ENCODE measurements at regions not wholly inside any gene's neighbourhood (a gene's known extent, or its start where the extent isn't known, plus 50 kb on each side); places are given as distances from the start of the nearest gene placed in this dataset.

- no peak for DNase-seq (ENCODE audit: low read depth, low spot score)
- no peaks in the 10 kb centered on the region for H3K4me1 ChIP-seq (ENCODE audit: control insufficient read depth, insufficient read depth, low read length)
- no peaks in the 10 kb centered on the region for H3K36me3 ChIP-seq (ENCODE audit: control insufficient read depth, insufficient read depth, low read length)
- no CpG with 5 or more reads among the region's 6 CpGs for WGBS (ENCODE audit: insufficient coverage, insufficient read length)
- H3K27me3 ChIP-seq (ENCODE audit: control insufficient read depth, insufficient read depth, low read length), result no peaks in the 10 kb centered on the region
- H3K9me3 ChIP-seq (ENCODE audit: control insufficient read depth, insufficient read depth, low read length), result peaks cover 61% of the 10 kb centered on the region
- H3K4me3 ChIP-seq (ENCODE audit: low read length), result no peak overlapping the region; the same call in 1 of the 2 replicates
- no peak overlapping the region for H3K27ac ChIP-seq (ENCODE audit: low read length)
These were observed 106.6 kb upstream of the ACTRT2 start for GRCh38 chr1:2914702-2915101.

GRCh38 chr1:2916153-2916552 lies 105.1 kb upstream of the ACTRT2 start:
- H3K27ac ChIP-seq (ENCODE audit: low read length), result no peak overlapping the region
- DNase-seq (ENCODE audit: low read depth, low spot score), result no peak
- no CpG with 5 or more reads among the region's 3 CpGs for WGBS (ENCODE audit: insufficient coverage, insufficient read length)
- H3K9me3 ChIP-seq (ENCODE audit: control insufficient read depth, insufficient read depth, low read length), result peaks cover 55% of the 10 kb centered on the region
- H3K4me3 ChIP-seq (ENCODE audit: low read length), result no peak overlapping the region
- no peaks in the 10 kb centered on the region for H3K4me1 ChIP-seq (ENCODE audit: control insufficient read depth, insufficient read depth, low read length)
- no peaks in the 10 kb centered on the region for H3K27me3 ChIP-seq (ENCODE audit: control insufficient read depth, insufficient read depth, low read length)
- H3K36me3 ChIP-seq (ENCODE audit: control insufficient read depth, insufficient read depth, low read length), result no peaks in the 10 kb centered on the region

- Histone ChIP-seq H3K27ac (ENCODE audit: low read length) (no peak overlapping the region), H3K4me3 (ENCODE audit: low read length) (no peak overlapping the region), H3K36me3 (ENCODE audit: control insufficient read depth, insufficient read depth, low read length) (no peaks in the 10 kb centered on the region), H3K27me3 (ENCODE audit: control insufficient read depth, insufficient read depth, low read length) (no peaks in the 10 kb centered on the region), H3K9me3 (ENCODE audit: control insufficient read depth, insufficient read depth, low read length) (peaks cover 55% of the 10 kb centered on the region), H3K4me1 (ENCODE audit: control insufficient read depth, insufficient read depth, low read length) (no peaks in the 10 kb centered on the region)
- no peak for DNase-seq (ENCODE audit: low read depth, low spot score)
- WGBS (ENCODE audit: insufficient coverage, insufficient read length), result no CpG with 5 or more reads among the region's 19 CpGs
These were observed 104.6 kb upstream of the ACTRT2 start for GRCh38 chr1:2916706-2917105.

GRCh38 chr1:2917284-2917683 lies 104.0 kb upstream of the ACTRT2 start:
- no peaks in the 10 kb centered on the region for H3K27me3 ChIP-seq (ENCODE audit: control insufficient read depth, insufficient read depth, low read length)
- WGBS (ENCODE audit: insufficient coverage, insufficient read length), result no CpG with 5 or more reads among the region's 17 CpGs
- H3K9me3 ChIP-seq (ENCODE audit: control insufficient read depth, insufficient read depth, low read length), result peaks cover 56% of the 10 kb centered on the region
- no peak for DNase-seq (ENCODE audit: low read depth, low spot score)
- no peak overlapping the region for H3K27ac ChIP-seq (ENCODE audit: low read length)
- H3K4me3 ChIP-seq (ENCODE audit: low read length), result no peak overlapping the region
- H3K4me1 ChIP-seq (ENCODE audit: control insufficient read depth, insufficient read depth, low read length), result no peaks in the 10 kb centered on the region; the same call in 1 of the 2 replicates
- no peaks in the 10 kb centered on the region for H3K36me3 ChIP-seq (ENCODE audit: control insufficient read depth, insufficient read depth, low read length)

DNA sequence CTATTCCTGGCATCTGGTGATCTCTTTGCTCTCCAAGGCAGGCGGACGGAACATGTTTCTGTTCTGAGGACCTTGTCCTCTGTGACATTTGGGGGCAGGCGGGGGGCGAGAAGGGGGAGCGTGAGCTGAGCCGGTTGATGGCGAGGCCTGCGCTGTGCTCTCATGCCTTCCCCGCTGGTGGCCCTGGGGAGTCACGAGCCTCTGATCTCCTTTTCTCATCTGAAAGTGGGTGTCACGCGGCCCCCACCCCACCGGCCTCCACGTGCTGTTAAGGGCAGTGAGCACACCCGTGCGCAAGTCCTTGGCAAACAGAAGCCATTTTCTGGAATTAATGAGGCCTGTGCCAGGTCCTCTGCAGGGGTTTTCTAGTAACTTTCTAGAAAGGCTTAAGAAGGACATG lies 102.8 kb upstream of the ACTRT2 start:
- WGBS (ENCODE audit: insufficient coverage, insufficient read length), result no CpG with 5 or more reads among the region's 16 CpGs
- no peaks in the 10 kb centered on the region; the same call in 1 of the 2 replicates for H3K4me1 ChIP-seq (ENCODE audit: control insufficient read depth, insufficient read depth, low read length)
- no peaks in the 10 kb centered on the region for H3K36me3 ChIP-seq (ENCODE audit: control insufficient read depth, insufficient read depth, low read length)
- H3K27ac ChIP-seq (ENCODE audit: low read length), result no peak overlapping the region
- no peak for DNase-seq (ENCODE audit: low read depth, low spot score)
- H3K27me3 ChIP-seq (ENCODE audit: control insufficient read depth, insufficient read depth, low read length), result no peaks in the 10 kb centered on the region
- H3K4me3 ChIP-seq (ENCODE audit: low read length), result no peak overlapping the region
- peaks cover 54% of the 10 kb centered on the region for H3K9me3 ChIP-seq (ENCODE audit: control insufficient read depth, insufficient read depth, low read length)

GRCh38 chr1:2919841-2920240 lies 101.4 kb upstream of the ACTRT2 start:
- H3K27ac ChIP-seq (ENCODE audit: low read length), result no peak overlapping the region
- H3K9me3 ChIP-seq (ENCODE audit: control insufficient read depth, insufficient read depth, low read length), result peaks cover 51% of the 10 kb centered on the region

GRCh38 chr1:2920421-2921015 lies 100.7 kb upstream of the ACTRT2 start:
- H3K4me3 ChIP-seq (ENCODE audit: low read length), result no peak overlapping the region
- DNase-seq (ENCODE audit: low read depth, low spot score), result no peak
- no peaks in the 10 kb centered on the region for H3K36me3 ChIP-seq (ENCODE audit: control insufficient read depth, insufficient read depth, low read length)
- H3K9me3 ChIP-seq (ENCODE audit: control insufficient read depth, insufficient read depth, low read length), result peaks cover 51% of the 10 kb centered on the region
- H3K27me3 ChIP-seq (ENCODE audit: control insufficient read depth, insufficient read depth, low read length), result no peaks in the 10 kb centered on the region
- no peaks in the 10 kb centered on the region; the same call in 1 of the 2 replicates for H3K4me1 ChIP-seq (ENCODE audit: control insufficient read depth, insufficient read depth, low read length)
- WGBS (ENCODE audit: insufficient coverage, insufficient read length), result no CpG with 5 or more reads among the region's 14 CpGs
- H3K27ac ChIP-seq (ENCODE audit: low read length), result no peak overlapping the region

More at GRCh38 chr1:2919841-2920240, 101.4 kb upstream of the ACTRT2 start:
- H3K4me3 ChIP-seq (ENCODE audit: low read length), result no peak overlapping the region
- no peaks in the 10 kb centered on the region for H3K27me3 ChIP-seq (ENCODE audit: control insufficient read depth, insufficient read depth, low read length)
- no peaks in the 10 kb centered on the region; the same call in 1 of the 2 replicates for H3K4me1 ChIP-seq (ENCODE audit: control insufficient read depth, insufficient read depth, low read length)
- DNase-seq (ENCODE audit: low read depth, low spot score), result no peak
- H3K36me3 ChIP-seq (ENCODE audit: control insufficient read depth, insufficient read depth, low read length), result no peaks in the 10 kb centered on the region
- no CpG with 5 or more reads among the region's 17 CpGs for WGBS (ENCODE audit: insufficient coverage, insufficient read length)

DNA sequence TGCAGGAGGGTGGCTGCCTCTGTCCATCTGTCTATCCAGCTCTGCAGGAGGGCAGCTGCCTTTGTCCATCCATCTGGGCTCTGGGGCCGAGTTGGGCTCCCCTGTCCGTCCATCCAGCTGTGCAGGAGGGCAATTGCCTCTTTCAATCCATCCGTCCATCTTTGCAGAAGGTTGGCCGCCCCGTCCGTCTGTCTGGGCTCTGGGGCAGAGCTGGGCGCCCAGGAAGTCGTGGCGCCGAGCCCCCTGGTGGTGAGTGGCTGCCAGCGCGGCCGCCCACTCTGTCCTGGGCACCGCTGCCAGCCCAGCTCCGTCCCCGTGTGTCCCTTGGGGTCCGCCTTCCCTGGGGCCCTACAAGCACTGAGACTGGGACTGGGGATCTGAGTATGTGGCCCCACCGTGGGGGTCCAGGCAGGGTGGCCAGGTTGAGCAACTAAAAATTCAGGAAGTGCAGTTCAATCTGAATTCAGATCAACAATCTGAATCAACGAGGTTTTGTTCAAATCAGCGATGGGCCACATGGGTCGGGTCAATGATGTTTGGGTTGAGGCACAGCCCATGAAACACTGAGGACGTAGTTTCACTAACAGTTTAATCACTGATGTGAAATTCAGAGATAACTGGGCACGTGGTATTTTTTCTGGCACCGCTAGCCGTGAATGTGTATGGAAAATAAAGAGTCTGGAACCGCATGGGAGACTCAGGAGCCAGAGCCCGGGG lies 99.1 kb upstream of the ACTRT2 start:
- no peaks in the 10 kb centered on the region for H3K36me3 ChIP-seq (ENCODE audit: control insufficient read depth, insufficient read depth, low read length)
- no peak for DNase-seq (ENCODE audit: low read depth, low spot score)
- H3K4me1 ChIP-seq (ENCODE audit: control insufficient read depth, insufficient read depth, low read length), result no peaks in the 10 kb centered on the region; the same call in 1 of the 2 replicates
- H3K27me3 ChIP-seq (ENCODE audit: control insufficient read depth, insufficient read depth, low read length), result no peaks in the 10 kb centered on the region
- H3K27ac ChIP-seq (ENCODE audit: low read length), result no peak overlapping the region
- peaks cover 41% of the 10 kb centered on the region for H3K9me3 ChIP-seq (ENCODE audit: control insufficient read depth, insufficient read depth, low read length)
- H3K4me3 ChIP-seq (ENCODE audit: low read length), result no peak overlapping the region
- no CpG with 5 or more reads among the region's 27 CpGs for WGBS (ENCODE audit: insufficient coverage, insufficient read length)

- no peak overlapping the region for H3K4me3 ChIP-seq (ENCODE audit: low read length)
- no CpG with 5 or more reads among the region's 21 CpGs for WGBS (ENCODE audit: insufficient coverage, insufficient read length)
- H3K27me3 ChIP-seq (ENCODE audit: control insufficient read depth, insufficient read depth, low read length), result no peaks in the 10 kb centered on the region
- H3K4me1 ChIP-seq (ENCODE audit: control insufficient read depth, insufficient read depth, low read length), result no peaks in the 10 kb centered on the region; the same call in 1 of the 2 replicates
- DNase-seq (ENCODE audit: low read depth, low spot score), result no peak
- no peak overlapping the region for H3K27ac ChIP-seq (ENCODE audit: low read length)
- H3K9me3 ChIP-seq (ENCODE audit: control insufficient read depth, insufficient read depth, low read length), result peaks cover 42% of the 10 kb centered on the region
- H3K36me3 ChIP-seq (ENCODE audit: control insufficient read depth, insufficient read depth, low read length), result no peaks in the 10 kb centered on the region
These were observed 97.9 kb upstream of the ACTRT2 start for GRCh38 chr1:2923351-2923750.

DNA sequence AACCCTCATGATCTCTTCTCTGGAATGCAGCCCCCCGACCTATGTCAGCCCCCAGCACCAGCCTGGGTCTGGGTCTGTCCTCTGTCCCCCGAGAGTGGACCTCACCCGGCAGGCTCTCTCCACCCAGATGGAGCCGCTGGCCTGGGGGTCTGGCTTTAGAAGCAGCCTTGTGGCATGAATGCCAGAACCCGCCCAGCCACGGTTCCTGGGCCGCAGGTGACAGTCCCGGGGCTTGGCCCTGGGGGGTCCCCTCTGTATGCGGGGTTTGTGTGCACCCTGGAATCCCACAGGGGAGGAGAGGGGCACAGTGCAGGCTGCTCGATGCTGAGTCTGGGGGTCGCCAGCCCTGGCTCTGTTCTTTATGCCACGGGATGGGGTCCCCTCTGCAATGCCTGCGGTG lies 96.0 kb upstream of the ACTRT2 start:
- H3K9me3 ChIP-seq (ENCODE audit: control insufficient read depth, insufficient read depth, low read length), result peaks cover 38% of the 10 kb centered on the region
- no peak overlapping the region for H3K4me3 ChIP-seq (ENCODE audit: low read length)
- no peaks in the 10 kb centered on the region for H3K36me3 ChIP-seq (ENCODE audit: control insufficient read depth, insufficient read depth, low read length)
- no peaks in the 10 kb centered on the region; the same call in 1 of the 2 replicates for H3K4me1 ChIP-seq (ENCODE audit: control insufficient read depth, insufficient read depth, low read length)
- no peak overlapping the region for H3K27ac ChIP-seq (ENCODE audit: low read length)
- no peaks in the 10 kb centered on the region for H3K27me3 ChIP-seq (ENCODE audit: control insufficient read depth, insufficient read depth, low read length)
- no CpG with 5 or more reads among the region's 13 CpGs for WGBS (ENCODE audit: insufficient coverage, insufficient read length)
- no peak for DNase-seq (ENCODE audit: low read depth, low spot score)

Data from iPS DF 6.9 (cell line).